Duodenal mucosa (tissue), 2 donors: ENCODE measurements at regions not wholly inside any gene's neighbourhood (a gene's known extent, or its start where the extent isn't known, plus 50 kb on each side); places are given as distances from the start of the nearest gene placed in this dataset.

ENCODE experiments used
- H3K27ac ChIP-seq: one replicate; pipeline ENCODE4 v1.7.0; 2013; ENCODE audit warnings: low read depth, low read length
- H3K27me3 ChIP-seq, 2 donors: one replicate each; pipeline ENCODE4 v1.7.0; 2013; ENCODE audit warnings: low read length in 2 of 2, control low read depth in 1 of 2; ENCODE audit not compliant: insufficient read depth in 2 of 2, control insufficient read depth in 1 of 2
- H3K36me3 ChIP-seq, 2 donors: one replicate each; pipeline ENCODE4 v1.7.0; 2013; ENCODE audit warnings: low read length in 2 of 2, control low read depth in 1 of 2; ENCODE audit not compliant: insufficient read depth in 2 of 2, control insufficient read depth in 1 of 2
- H3K4me1 ChIP-seq, 2 donors: one replicate each; pipeline ENCODE4 v1.7.0; 2013; ENCODE audit warnings: low read length in 2 of 2, control low read depth in 1 of 2; ENCODE audit not compliant: insufficient read depth in 2 of 2, control insufficient read depth in 1 of 2
- H3K4me3 ChIP-seq, 2 donors: one replicate each; pipeline ENCODE4 v1.7.0; 2013; ENCODE audit warnings: low read length in 2 of 2, low read depth in 1 of 2
- H3K9ac ChIP-seq, 2 donors: one replicate each; pipeline ENCODE4 v1.7.0; 2013; ENCODE audit warnings: low read length in 2 of 2, low read depth in 1 of 2
- H3K9me3 ChIP-seq, 2 donors: one replicate each; pipeline ENCODE4 v1.7.0; 2013; ENCODE audit warnings: low read length in 2 of 2, control low read depth in 1 of 2; ENCODE audit not compliant: control insufficient read depth in 1 of 2

- no peaks in the 10 kb centered on the region for H3K36me3 ChIP-seq
- no peaks in the 10 kb centered on the region for H3K9me3 ChIP-seq
- no peak overlapping the region for H3K4me3 ChIP-seq
- H3K9ac ChIP-seq = no peak overlapping the region
- no peak overlapping the region for H3K27ac ChIP-seq
- H3K27me3 ChIP-seq = no peaks in the 10 kb centered on the region
- H3K4me1 ChIP-seq = no peaks in the 10 kb centered on the region
These were observed 64.8 kb upstream of the GALNT5 start for GRCh38 chr2:157192445-157193423.

DNA sequence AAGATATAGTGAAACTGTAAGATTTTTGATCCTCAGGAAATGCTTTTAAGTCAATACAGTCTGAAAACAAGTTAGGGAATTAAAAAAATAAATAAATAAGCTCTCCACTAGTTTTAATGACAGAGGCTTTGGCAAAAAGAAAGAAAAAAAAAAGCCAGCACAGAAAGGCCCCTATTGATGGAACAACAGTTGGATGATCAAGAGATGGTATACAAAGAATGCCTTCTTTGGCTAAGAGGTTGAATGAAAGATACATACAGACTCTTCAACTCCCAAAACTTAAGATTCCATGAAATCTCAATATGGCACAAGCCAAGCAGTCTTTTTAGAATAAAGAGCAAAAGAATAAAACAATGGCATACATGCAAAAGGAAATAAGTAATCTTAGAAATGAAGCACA, 64.0 kb upstream of the GALNT5 start:
- no peaks in the 10 kb centered on the region for H3K36me3 ChIP-seq
- no peak overlapping the region for H3K27ac ChIP-seq
- no peaks in the 10 kb centered on the region for H3K9me3 ChIP-seq
- no peak overlapping the region for H3K4me3 ChIP-seq
- no peaks in the 10 kb centered on the region for H3K27me3 ChIP-seq
- no peaks in the 10 kb centered on the region for H3K4me1 ChIP-seq
- no peak overlapping the region for H3K9ac ChIP-seq

DNA sequence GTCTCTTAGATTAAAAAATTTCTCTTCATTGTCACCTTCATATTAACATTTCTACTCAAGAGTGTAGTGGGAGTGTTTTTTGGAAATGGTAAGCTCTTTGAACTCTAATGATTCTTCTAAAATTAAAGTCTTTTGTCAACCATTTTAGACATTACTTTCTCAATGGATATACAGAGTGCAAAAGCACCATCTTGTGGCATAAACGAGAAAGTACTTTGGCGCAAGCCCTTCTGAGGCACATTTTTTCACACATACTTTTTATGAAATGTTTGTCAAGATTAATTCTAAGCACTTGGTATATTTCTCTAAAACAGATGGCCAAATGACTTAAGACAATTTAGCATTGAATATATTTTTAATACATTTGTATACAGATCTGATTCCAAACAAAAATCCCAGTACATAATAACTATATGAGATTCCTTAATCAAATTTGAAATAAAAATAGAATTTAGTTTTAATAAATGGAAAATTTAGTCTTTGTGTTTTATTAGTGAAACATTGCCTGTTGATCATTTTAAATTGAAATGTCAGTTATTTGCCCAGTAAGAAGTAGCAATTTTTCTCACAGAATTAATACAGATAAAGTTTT, 63.3 kb upstream of the GALNT5 start:
- no peaks in the 10 kb centered on the region for H3K27me3 ChIP-seq
- no peak overlapping the region for H3K4me3 ChIP-seq
- H3K9ac ChIP-seq = no peak overlapping the region
- H3K4me1 ChIP-seq = no peaks in the 10 kb centered on the region
- H3K36me3 ChIP-seq = no peaks in the 10 kb centered on the region
- no peaks in the 10 kb centered on the region for H3K9me3 ChIP-seq
- H3K27ac ChIP-seq = no peak overlapping the region

DNA sequence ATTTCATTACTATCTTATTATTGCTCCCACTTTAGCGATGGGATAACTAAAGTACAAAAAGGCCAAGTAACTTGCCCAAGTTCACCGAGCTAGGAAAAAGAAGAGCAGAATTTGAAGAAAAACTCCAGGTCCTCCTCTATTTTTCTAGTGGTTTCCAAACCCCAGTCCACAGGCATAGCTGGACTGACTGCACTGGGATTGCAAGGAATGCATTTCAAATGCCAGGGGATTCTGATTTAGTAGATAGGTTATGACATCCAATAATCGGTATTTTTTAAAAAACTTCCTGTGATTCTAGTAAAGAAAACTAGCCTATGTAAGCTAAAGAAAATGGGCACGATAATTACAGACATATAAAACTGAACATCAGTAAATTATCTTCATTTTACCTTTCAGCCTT, 62.7 kb upstream of the GALNT5 start:
- Histone ChIP-seq H3K9me3 (no peaks in the 10 kb centered on the region), H3K9ac (no peak overlapping the region), H3K27ac (no peak overlapping the region), H3K27me3 (no peaks in the 10 kb centered on the region), H3K36me3 (no peaks in the 10 kb centered on the region), H3K4me1 (no peaks in the 10 kb centered on the region), H3K4me3 (no peak overlapping the region)

- Histone ChIP-seq H3K27ac (no peak overlapping the region), H3K9ac (no peak overlapping the region), H3K27me3 (no peaks in the 10 kb centered on the region), H3K4me3 (no peak overlapping the region), H3K4me1 (no peaks in the 10 kb centered on the region), H3K36me3 (no peaks in the 10 kb centered on the region), H3K9me3 (no peaks in the 10 kb centered on the region)
These were observed 60.5 kb upstream of the GALNT5 start for GRCh38 chr2:157196956-157197355.

DNA sequence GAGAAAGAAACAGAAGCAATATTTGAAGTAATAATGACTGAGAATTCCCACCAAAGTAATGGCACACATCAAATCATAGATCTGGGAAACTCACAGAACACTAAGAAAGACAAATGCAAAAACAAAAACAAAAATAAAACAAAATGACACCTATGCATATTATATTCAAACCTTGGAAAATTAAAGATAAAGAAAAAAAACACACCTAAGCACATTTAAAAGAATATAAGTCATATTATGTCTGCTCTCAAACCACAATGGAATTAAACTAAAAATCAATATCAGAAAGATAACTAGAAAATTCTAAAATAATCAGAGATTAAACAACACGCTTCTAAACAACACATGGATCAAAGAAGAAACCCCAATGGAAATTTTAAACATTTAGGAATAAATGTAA, 59.7 kb upstream of the GALNT5 start:
- no peaks in the 10 kb centered on the region for H3K4me1 ChIP-seq
- H3K27me3 ChIP-seq = no peaks in the 10 kb centered on the region
- H3K9me3 ChIP-seq = no peaks in the 10 kb centered on the region
- H3K27ac ChIP-seq = no peak overlapping the region
- no peak overlapping the region for H3K4me3 ChIP-seq
- no peaks in the 10 kb centered on the region for H3K36me3 ChIP-seq
- no peak overlapping the region for H3K9ac ChIP-seq

GRCh38 chr2:157203651-157204050, 53.9 kb upstream of the GALNT5 start:
- H3K27ac ChIP-seq = no peak overlapping the region
- no peaks in the 10 kb centered on the region for H3K9me3 ChIP-seq
- H3K9ac ChIP-seq = no peak overlapping the region
- no peaks in the 10 kb centered on the region for H3K36me3 ChIP-seq
- H3K27me3 ChIP-seq = no peaks in the 10 kb centered on the region
- H3K4me1 ChIP-seq = no peaks in the 10 kb centered on the region
- H3K4me3 ChIP-seq = no peak overlapping the region

GRCh38 chr2:157204401-157204800, 53.1 kb upstream of the GALNT5 start:
- Histone ChIP-seq H3K4me3 (no peak overlapping the region), H3K27ac (no peak overlapping the region), H3K27me3 (no peaks in the 10 kb centered on the region), H3K9me3 (no peaks in the 10 kb centered on the region), H3K9ac (no peak overlapping the region), H3K4me1 (no peaks in the 10 kb centered on the region), H3K36me3 (no peaks in the 10 kb centered on the region)

- Histone ChIP-seq H3K9ac (no peak overlapping the region), H3K27me3 (no peaks in the 10 kb centered on the region), H3K27ac (no peak overlapping the region), H3K4me3 (no peak overlapping the region), H3K4me1 (no peaks in the 10 kb centered on the region), H3K9me3 (no peaks in the 10 kb centered on the region), H3K36me3 (no peaks in the 10 kb centered on the region)
These were observed 50.6 kb upstream of the GALNT5 start for GRCh38 chr2:157206916-157207315.
